MCF 10A (cell line): ENCODE measurements at regions not wholly inside any gene's neighbourhood (a gene's known extent, or its start where the extent isn't known, plus 50 kb on each side); places are given as distances from the start of the nearest gene placed in this dataset.

Experiments
- BruUV-seq: library from RNA; stranded (reverse); fragments of 400-500 nt; replicated peaks from 2 replicates; lab custom pipeline; 2021; lab: Mats Ljungman, UMichigan
- CTCF ChIA-PET: fragments of 300-600 bp; sonication (Branson Sonifier 250); formaldehyde crosslinking; extraction: SDS; loops from one replicate; lab custom pipeline; 2021; ENCODE audit warnings: antibody characterized with exemption, inconsistent platforms; lab: Yijun Ruan, JAX
- POLR2A ChIA-PET: fragments of 300-600, 350-650 bp; sonication (Branson Sonifier 250); formaldehyde crosslinking; extraction: SDS; loops from one replicate; lab custom pipeline; 2020; ENCODE audit warnings: antibody characterized with exemption, inconsistent platforms; lab: Yijun Ruan, JAX
- DNase-seq: peaks from one replicate; pipeline ENCODE4 v3.0.0-alpha.2; 2018; ENCODE audit not compliant: unreplicated experiment
- H3K27ac Mint-ChIP-seq: one replicate; pipeline ENCODE4 v1.8.0; 2022; ENCODE audit warnings: mild to moderate bottlenecking, low read depth, mixed read lengths; ENCODE audit not compliant: unreplicated experiment
- H3K27me3 Mint-ChIP-seq: one replicate; pipeline ENCODE4 v1.8.0; 2022; ENCODE audit warnings: mixed read lengths; ENCODE audit not compliant: insufficient read depth, unreplicated experiment
- H3K36me3 Mint-ChIP-seq: one replicate; pipeline ENCODE4 v1.8.0; 2022; ENCODE audit warnings: mild to moderate bottlenecking, moderate library complexity, mixed read lengths; ENCODE audit not compliant: insufficient read depth, unreplicated experiment
- H3K4me1 Mint-ChIP-seq: one replicate; pipeline ENCODE4 v1.8.0; 2022; ENCODE audit warnings: mixed read lengths; ENCODE audit not compliant: insufficient read depth, unreplicated experiment
- H3K4me3 Mint-ChIP-seq: one replicate; pipeline ENCODE4 v1.8.0; 2022; ENCODE audit warnings: mild to moderate bottlenecking, moderate library complexity, mixed read lengths; ENCODE audit not compliant: unreplicated experiment
- H3K9me3 Mint-ChIP-seq: one replicate; pipeline ENCODE4 v1.8.0; 2022; ENCODE audit warnings: mixed read lengths; ENCODE audit not compliant: unreplicated experiment
- CTCF ChIP-seq: fragments of 200-600 bp; IDR thresholded peaks from one replicate; pipeline ENCODE4 v1.8.0; 2022; ENCODE audit warnings: antibody characterized with exemption, mild to moderate bottlenecking; ENCODE audit not compliant: unreplicated experiment
- intact Hi-C: fragments of 100-400 bp; cut with micrococcal nuclease; formaldehyde crosslinking; loops from 2 replicates; pipeline ENCODE4 v1.14.1; 2022

GRCh38 chr11:39190751-39191150 is 2268.7 kb downstream of the LRRC4C start:
- no peaks in the 10 kb centered on the region for H3K4me1 Mint-ChIP-seq
- no peaks in the 10 kb centered on the region for H3K36me3 Mint-ChIP-seq
- no TSS peak for BruUV-seq
- TF ChIP-seq CTCF: no peak
- no peak overlapping the region for H3K4me3 Mint-ChIP-seq
- H3K27ac Mint-ChIP-seq: no peak overlapping the region
- no peaks in the 10 kb centered on the region for H3K27me3 Mint-ChIP-seq
- DNase-seq: no peak
- ChIA-PET POLR2A (no interaction called here), CTCF (no interaction called here)
- H3K9me3 Mint-ChIP-seq: peaks cover 7% of the 10 kb centered on the region
- intact Hi-C loops: no loop called here

GRCh38 chr11:39177678-39178077 is 2281.8 kb downstream of the LRRC4C start:
- DNase-seq: no peak
- Mint-ChIP-seq H3K36me3 (peaks cover 4% of the 10 kb centered on the region), H3K27me3 (no peaks in the 10 kb centered on the region), H3K4me1 (peaks cover 15% of the 10 kb centered on the region), H3K4me3 (no peak overlapping the region), H3K27ac (no peak overlapping the region), H3K9me3 (peaks cover 7% of the 10 kb centered on the region)
- intact Hi-C loops: no loop called here
- CTCF ChIA-PET: interaction anchor here (0.6 kb wide), 1 partner anchor 1481 kb away, joined by 3 read pairs; no protein-coding TSS in a partner anchor
- no TSS peak for BruUV-seq
- TF ChIP-seq CTCF: no peak
- POLR2A ChIA-PET: interaction anchor here (0.7 kb wide), 1 partner anchor 80 kb away, joined by 3 read pairs; no protein-coding TSS in a partner anchor

GRCh38 chr11:39174965-39175364 is 2284.5 kb downstream of the LRRC4C start:
- H3K4me1 Mint-ChIP-seq: peaks cover 5% of the 10 kb centered on the region
- ChIA-PET CTCF (interaction anchor here (0.7 to 1.2 kb wide), 3 partner anchors 12 to 165 kb away, joined by 3 to 5 read pairs (median 4); no protein-coding TSS in a partner anchor), POLR2A (interaction anchor here (0.6 to 0.9 kb wide), 2 partner anchors 163 to 642 kb away, joined by 4 to 5 read pairs; no protein-coding TSS in a partner anchor)
- peaks cover 7% of the 10 kb centered on the region for H3K9me3 Mint-ChIP-seq
- TF ChIP-seq CTCF: no peak
- peaks cover 4% of the 10 kb centered on the region for H3K36me3 Mint-ChIP-seq
- H3K27ac Mint-ChIP-seq: no peak overlapping the region
- intact Hi-C loops: no loop called here
- H3K4me3 Mint-ChIP-seq: no peak overlapping the region
- no peaks in the 10 kb centered on the region for H3K27me3 Mint-ChIP-seq
- no TSS peak for BruUV-seq
- DNase-seq: no peak

GRCh38 chr11:39174196-39174595 is 2285.3 kb downstream of the LRRC4C start:
- no peaks in the 10 kb centered on the region for H3K27me3 Mint-ChIP-seq
- ChIA-PET POLR2A (interaction anchor here (0.6 to 0.8 kb wide), 2 partner anchors 50 to 643 kb away, joined by 4 to 5 read pairs; no protein-coding TSS in a partner anchor), CTCF (interaction anchor here (0.7 to 1.2 kb wide), 2 partner anchors 12 to 164 kb away, joined by 4 to 5 read pairs; no protein-coding TSS in a partner anchor)
- peaks cover 4% of the 10 kb centered on the region for H3K36me3 Mint-ChIP-seq
- H3K27ac Mint-ChIP-seq: no peak overlapping the region
- no peak for DNase-seq
- intact Hi-C loops: no loop called here
- no peak for TF ChIP-seq CTCF
- H3K4me3 Mint-ChIP-seq: no peak overlapping the region
- no TSS peak for BruUV-seq
- H3K9me3 Mint-ChIP-seq: peaks cover 7% of the 10 kb centered on the region
- peaks cover 5% of the 10 kb centered on the region for H3K4me1 Mint-ChIP-seq
